GM12864 (cell line): ENCODE measurements at regions not wholly inside any gene's neighbourhood (a gene's known extent, or its start where the extent isn't known, plus 50 kb on each side); places are given as distances from the start of the nearest gene placed in this dataset.

Experiments
- DNase-seq: peaks from one replicate; pipeline ENCODE4 v3.0.0-alpha.2; 2011; ENCODE audit warnings: low read depth
- H3K4me3 ChIP-seq: 2 replicates; pipeline ENCODE4 v1.5.1; 2011; ENCODE audit warnings: mild to moderate bottlenecking, low read depth, low read length, control low read depth
- CTCF ChIP-seq: IDR thresholded peaks from 2 replicates; pipeline ENCODE4 v1.5.1; 2011; ENCODE audit warnings: low read depth, mild to moderate bottlenecking, moderate library complexity, low read length, control low read depth, inconsistent platforms; ENCODE audit errors: missing control alignments

GRCh38 chr13:59513686-59514085 is 650.0 kb downstream of the DIAPH3 start:
- no peak for DNase-seq
- no peak overlapping the region for H3K4me3 ChIP-seq
- TF ChIP-seq CTCF = no peak

- DNase-seq = no peak
- no peak overlapping the region for H3K4me3 ChIP-seq
- no peak for TF ChIP-seq CTCF
These were observed 649.4 kb downstream of the DIAPH3 start for GRCh38 chr13:59514316-59514715.

DNA sequence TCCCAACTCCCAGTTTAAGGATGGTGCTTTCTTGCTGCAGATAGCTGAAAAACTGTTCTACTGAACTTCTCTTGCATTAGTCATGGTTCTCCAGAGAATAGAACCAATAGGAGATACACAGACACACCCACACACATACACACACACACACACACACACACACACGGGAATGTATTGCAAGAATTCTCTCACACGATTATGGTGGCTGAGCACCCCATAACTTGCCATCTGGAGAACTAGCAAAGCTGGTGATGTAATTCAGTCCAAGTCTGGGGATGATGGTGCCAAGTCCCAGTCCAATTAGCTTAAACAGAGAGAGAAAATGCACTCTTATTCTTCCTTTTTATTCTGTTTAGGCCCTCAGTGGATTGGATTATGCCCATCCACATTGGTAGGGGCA is 643.9 kb downstream of the DIAPH3 start:
- DNase-seq = no peak
- no peak overlapping the region for H3K4me3 ChIP-seq
- no peak for TF ChIP-seq CTCF

GRCh38 chr13:59521549-59521948 is 642.2 kb downstream of the DIAPH3 start:
- no peak for TF ChIP-seq CTCF
- no peak overlapping the region for H3K4me3 ChIP-seq
- no peak for DNase-seq

DNA sequence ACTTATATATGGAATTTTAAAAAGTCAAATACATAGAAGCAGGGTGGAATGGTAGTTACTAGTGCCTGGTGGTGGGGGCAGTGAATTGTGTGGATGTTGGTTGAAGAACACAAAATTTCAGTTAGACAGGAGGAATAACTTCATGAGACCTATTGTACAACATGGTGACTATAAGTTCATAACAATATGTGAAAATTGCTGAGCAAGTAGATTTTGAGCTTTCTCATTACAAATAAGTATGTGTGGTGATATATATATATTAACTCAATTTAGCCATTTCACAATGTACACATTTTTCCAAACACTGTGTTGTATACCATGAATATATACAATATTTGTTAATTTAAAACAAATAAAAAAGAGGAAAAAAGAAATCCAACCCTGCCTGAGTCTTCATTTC is 641.1 kb downstream of the DIAPH3 start:
- no peak overlapping the region for H3K4me3 ChIP-seq
- no peak for TF ChIP-seq CTCF
- no peak for DNase-seq

GRCh38 chr13:59527500-59527899 is 636.2 kb downstream of the DIAPH3 start:
- no peak for TF ChIP-seq CTCF
- DNase-seq = no peak
- no peak overlapping the region for H3K4me3 ChIP-seq

DNA sequence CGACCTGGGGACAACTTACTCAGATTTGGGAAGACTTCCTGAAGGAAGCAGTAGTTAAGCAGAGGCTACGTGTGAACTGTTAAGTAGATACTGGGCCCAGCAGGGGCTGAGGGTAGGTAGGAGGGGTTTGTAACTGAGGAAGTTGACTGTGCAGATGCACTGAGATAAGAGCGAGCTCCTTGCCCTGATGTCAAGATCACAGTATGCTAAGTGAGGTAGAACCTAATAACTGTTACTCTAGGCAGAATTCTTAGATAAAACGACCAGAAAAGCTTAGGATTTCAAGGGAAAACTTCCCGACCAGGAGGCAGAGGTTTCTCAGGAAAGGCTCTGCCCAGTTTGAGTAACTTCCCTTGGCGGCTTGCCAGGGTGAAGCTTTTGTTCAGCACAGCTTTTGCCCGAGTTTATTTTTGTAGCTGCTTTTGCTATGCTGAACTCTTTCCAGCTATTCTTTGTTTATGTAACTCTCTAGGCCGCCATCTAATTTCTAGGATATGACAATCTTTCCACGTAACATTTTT is 632.1 kb downstream of the DIAPH3 start:
- H3K4me3 ChIP-seq = no peak overlapping the region
- no peak for DNase-seq
- TF ChIP-seq CTCF = no peak
